ENCODE measurements at regions not wholly inside any gene's neighbourhood (a gene's known extent, or its start where the extent isn't known, plus 50 kb on each side); places are given as distances from the start of the nearest gene placed in this dataset.
"Not testable (repeated sequence)": the region's sequence is repeated elsewhere in the genome, so short reads cannot be mapped to it uniquely, and the experiment has no call there.

- no peak for DNase-seq (ENCODE audit: low read depth)
Observed at GRCh38 chr9:109597496-109597895, 99.4 kb upstream of the PTPN3 start.

GRCh38 chr9:109599131-109599530 is 101.0 kb upstream of the PTPN3 start:
- no peak for DNase-seq (ENCODE audit: low read depth)

GRCh38 chr9:109599711-109600110 is 101.6 kb upstream of the PTPN3 start:
- no peak for DNase-seq (ENCODE audit: low read depth)

GRCh38 chr9:109600142-109600541 is 102.0 kb upstream of the PTPN3 start:
- DNase-seq (ENCODE audit: low read depth) = peak; percentile 71

GRCh38 chr9:109601181-109601580 is 103.1 kb upstream of the PTPN3 start:
- no peak for DNase-seq (ENCODE audit: low read depth)

GRCh38 chr9:109602987-109603386 is 104.9 kb upstream of the PTPN3 start:
- no peak for DNase-seq (ENCODE audit: low read depth)

- no peak for DNase-seq (ENCODE audit: low read depth)
Observed at GRCh38 chr9:109604131-109604530, 106.0 kb upstream of the PTPN3 start.

- no peak for DNase-seq (ENCODE audit: low read depth)
Observed at GRCh38 chr9:109604781-109605180, 106.7 kb upstream of the PTPN3 start.

GRCh38 chr9:109609060-109609459 is 111.0 kb upstream of the PTPN3 start:
- no peak for DNase-seq (ENCODE audit: low read depth)

- no peak for DNase-seq (ENCODE audit: low read depth)
Observed at GRCh38 chr9:109616571-109617120, 118.5 kb upstream of the PTPN3 start.

GRCh38 chr9:109619310-109619709 is 121.2 kb upstream of the PTPN3 start:
- DNase-seq (ENCODE audit: low read depth) = no peak

- DNase-seq (ENCODE audit: low read depth) = no peak
Observed at GRCh38 chr9:109624143-109624542, 126.0 kb upstream of the PTPN3 start.

- no peak for DNase-seq (ENCODE audit: low read depth)
Observed at GRCh38 chr9:109624896-109625295, 126.8 kb upstream of the PTPN3 start.

- no peak for DNase-seq (ENCODE audit: low read depth)
Observed at GRCh38 chr9:109627042-109627441, 128.9 kb upstream of the PTPN3 start.

GRCh38 chr9:109629615-109630014 is 131.5 kb upstream of the PTPN3 start:
- peak; percentile 7 for DNase-seq (ENCODE audit: low read depth)

GRCh38 chr9:109632817-109633216 is 134.7 kb upstream of the PTPN3 start:
- DNase-seq (ENCODE audit: low read depth) = no peak

- DNase-seq (ENCODE audit: low read depth) = peak; percentile 28
Observed at GRCh38 chr9:109639674-109640579, 140.1 kb upstream of the PALM2AKAP2 start.

- DNase-seq (ENCODE audit: low read depth) = peak; percentile 50
Observed at GRCh38 chr9:109640580-109641371, 139.2 kb upstream of the PALM2AKAP2 start.

GRCh38 chr9:109641372-109641659 is 138.7 kb upstream of the PALM2AKAP2 start:
- DNase-seq (ENCODE audit: low read depth) = no peak

GRCh38 chr9:109652112-109652511 is 127.9 kb upstream of the PALM2AKAP2 start:
- DNase-seq (ENCODE audit: low read depth) = peak; percentile 4

- peak; percentile 46 for DNase-seq (ENCODE audit: low read depth)
Observed at GRCh38 chr9:109652971-109653370, 127.0 kb upstream of the PALM2AKAP2 start.

GRCh38 chr9:109653470-109653869 is 126.5 kb upstream of the PALM2AKAP2 start:
- DNase-seq (ENCODE audit: low read depth) = no peak

- not testable (repeated sequence) for DNase-seq (ENCODE audit: low read depth)
Observed at GRCh38 chr9:109663978-109664377, 116.0 kb upstream of the PALM2AKAP2 start.

All from EH (cell line).